ENCODE measurements at regions not wholly inside any gene's neighbourhood (a gene's known extent, or its start where the extent isn't known, plus 50 kb on each side); places are given as distances from the start of the nearest gene placed in this dataset.
"Not testable (repeated sequence)": the region's sequence is repeated elsewhere in the genome, so short reads cannot be mapped to it uniquely, and the experiment has no call there.

GRCh38 chr15:54840621-54841398 is 355.9 kb downstream of the RSL24D1 start:
- DNase-seq: no peak

DNA sequence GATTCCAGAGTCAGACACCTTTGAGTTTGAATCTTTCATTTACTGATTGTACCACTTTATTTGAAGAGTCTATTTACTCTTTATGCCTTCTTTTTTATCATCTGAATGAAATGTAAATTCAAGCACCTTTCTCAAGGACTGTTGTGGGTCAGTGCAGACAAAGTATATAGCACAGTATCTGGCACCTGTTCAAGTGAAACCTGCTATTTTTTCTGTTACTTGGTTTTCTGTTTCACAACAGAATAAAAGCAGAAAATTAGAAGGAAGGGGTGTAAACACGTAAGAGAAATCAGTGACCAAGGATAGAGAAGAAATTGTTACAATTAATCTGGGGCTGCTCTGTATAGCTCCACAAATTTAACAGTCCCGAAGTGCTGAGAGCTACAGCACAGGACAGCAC is 357.4 kb downstream of the RSL24D1 start:
- no peak for DNase-seq

DNA sequence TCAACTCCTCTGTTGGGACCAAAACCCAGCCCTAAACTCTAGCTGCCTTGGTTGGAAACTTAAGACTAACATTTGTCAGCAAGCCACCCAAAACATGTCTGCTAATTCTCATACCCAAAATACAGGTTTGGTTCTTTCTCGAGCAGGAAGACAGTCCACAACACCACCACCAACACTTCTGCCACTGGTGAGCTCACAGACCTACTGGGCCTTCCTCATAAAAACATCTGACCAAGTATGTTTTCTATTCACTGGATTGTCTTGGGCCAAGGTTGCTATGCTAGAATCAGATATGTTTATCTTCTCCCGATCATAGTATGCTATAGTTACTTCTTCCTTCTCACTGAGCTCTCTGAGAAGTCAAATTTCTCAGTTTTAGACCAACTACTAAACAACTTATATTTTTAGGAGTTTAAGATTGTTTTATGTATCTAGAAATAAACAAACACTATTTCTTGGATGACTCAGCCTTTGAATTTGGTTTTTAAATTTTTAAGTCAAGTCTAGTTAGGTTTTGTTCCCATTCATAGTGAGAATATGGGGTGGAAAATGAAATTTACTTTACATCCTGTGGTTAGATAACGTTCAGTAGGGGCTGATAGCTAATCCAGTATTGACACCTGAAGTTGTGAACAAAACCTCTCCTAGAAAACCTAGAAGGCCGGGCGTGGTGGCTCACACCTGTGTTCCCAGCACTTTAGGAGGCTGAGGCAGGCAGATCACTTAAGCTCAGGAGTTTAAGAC is 360.5 kb downstream of the RSL24D1 start:
- no peak for DNase-seq

DNA sequence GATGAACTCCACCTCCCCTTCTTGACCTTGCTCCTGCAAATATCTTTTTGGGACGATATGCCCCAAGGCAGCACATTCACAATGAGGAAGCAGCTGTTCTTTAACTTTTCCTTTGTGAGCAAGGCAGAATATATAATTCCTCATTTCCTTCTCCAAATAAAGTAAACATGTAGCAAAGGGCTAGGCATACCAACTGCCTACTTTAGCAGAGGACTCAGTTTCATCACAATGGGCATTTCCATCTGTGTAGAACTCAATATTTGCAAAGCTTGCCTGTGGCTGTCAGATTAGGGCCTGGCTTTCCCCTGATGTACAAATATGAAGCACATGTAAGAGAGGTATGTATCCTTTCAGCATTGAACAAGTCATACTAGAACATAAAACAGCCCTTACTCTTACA is 366.9 kb downstream of the RSL24D1 start:
- no peak for DNase-seq

- no peak for DNase-seq
These were observed 375.9 kb downstream of the RSL24D1 start for GRCh38 chr15:54820811-54821210.

DNA sequence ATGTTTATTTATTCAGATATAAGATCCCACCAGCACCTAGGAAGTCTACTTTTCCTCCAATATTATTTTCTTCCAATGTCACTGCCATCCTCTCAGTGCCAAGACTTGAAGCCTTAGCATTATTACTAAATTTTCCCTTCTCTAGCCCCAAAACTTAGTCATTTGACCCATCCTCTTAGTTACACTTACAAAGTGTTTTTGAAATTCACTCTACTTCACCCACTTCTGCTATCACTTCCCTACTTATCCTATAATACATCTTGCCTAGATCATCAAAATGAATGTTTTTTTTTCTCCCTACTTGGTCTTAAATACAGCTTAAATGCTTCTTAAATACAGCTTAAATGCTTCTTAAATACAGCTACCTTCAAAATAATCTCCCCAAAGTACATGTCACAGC is 376.6 kb downstream of the RSL24D1 start:
- no peak for DNase-seq

DNA sequence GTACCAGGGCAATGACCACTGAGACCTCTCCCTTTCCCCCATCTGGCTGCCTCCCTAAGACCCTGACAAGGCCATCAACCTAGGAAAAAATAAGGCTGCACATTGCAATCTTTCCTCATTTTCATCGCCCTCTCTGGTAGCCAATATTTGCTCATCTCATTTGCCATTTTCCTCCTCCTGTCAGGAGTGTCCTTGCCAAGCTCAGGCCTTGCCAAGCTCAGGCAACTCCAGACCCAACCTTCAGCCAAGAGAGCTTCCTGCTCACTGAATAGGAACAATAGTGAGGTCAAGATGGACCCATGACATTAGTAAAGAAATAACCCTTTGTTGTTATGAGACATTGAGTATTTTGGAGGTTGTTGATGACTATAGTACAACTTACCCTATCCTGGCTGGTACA is 380.3 kb downstream of the RSL24D1 start:
- no peak for DNase-seq

- DNase-seq: no peak
These were observed 381.2 kb downstream of the RSL24D1 start for GRCh38 chr15:54815556-54815955.

DNA sequence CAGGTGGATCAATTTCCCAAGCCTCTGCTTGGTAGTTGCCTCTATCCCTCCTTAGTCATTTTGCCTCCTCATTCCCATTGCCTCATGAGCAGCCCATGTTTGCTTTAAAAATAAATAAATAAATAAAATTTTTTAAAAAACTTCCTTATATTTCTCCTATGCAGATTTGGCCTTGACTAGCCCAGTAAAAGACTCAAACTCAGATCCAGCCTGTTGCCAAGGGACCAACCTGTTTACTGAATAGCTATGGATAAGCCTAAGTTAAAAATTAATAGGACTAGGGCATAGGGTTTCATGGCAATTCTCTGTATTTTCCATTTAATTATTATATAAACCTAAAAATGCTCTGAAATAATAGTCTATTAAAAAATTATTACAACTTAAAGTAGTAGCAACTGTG is 384.4 kb downstream of the RSL24D1 start:
- no peak for DNase-seq

GRCh38 chr15:54810496-54810895 is 386.2 kb downstream of the RSL24D1 start:
- no peak for DNase-seq

- DNase-seq: no peak
These were observed 386.7 kb downstream of the RSL24D1 start for GRCh38 chr15:54810031-54810430.

DNA sequence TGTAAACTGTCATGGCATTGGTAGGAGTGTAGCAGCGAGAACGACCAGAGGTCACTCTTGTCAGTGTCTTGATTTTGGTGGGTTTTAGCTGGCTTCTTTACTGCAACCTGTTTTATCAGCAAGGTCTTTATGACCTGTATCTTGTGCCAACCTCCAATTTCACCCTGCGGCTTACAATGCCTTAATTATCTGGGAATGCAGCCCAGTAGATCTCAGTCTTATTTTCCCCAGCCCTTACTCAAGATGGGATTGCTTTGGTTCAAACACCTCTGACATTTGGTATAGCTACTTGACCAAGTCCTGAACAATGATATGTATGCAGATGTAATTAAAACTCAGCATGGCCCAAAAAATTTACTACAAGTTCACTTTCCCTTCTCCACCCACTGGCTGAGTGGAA is 388.4 kb downstream of the RSL24D1 start:
- DNase-seq: no peak

DNA sequence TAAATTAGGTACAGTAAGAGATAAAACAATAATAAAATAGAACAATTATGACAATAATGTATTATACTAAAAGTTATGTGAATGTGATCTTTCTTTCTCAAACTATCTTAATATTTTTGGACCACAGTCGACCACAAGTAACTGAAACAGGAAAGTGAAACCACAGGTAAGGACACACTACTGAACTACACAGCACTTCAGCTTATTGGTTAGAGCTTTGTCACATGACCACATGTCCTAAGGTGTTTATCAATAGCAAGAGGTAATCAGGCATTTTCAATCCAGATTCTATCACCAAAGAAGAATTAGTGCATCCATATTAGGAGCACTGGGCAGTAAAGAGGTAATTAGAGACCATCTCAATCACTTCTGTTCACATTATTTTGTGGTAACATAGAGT is 392.8 kb downstream of the RSL24D1 start:
- DNase-seq: no peak

DNA sequence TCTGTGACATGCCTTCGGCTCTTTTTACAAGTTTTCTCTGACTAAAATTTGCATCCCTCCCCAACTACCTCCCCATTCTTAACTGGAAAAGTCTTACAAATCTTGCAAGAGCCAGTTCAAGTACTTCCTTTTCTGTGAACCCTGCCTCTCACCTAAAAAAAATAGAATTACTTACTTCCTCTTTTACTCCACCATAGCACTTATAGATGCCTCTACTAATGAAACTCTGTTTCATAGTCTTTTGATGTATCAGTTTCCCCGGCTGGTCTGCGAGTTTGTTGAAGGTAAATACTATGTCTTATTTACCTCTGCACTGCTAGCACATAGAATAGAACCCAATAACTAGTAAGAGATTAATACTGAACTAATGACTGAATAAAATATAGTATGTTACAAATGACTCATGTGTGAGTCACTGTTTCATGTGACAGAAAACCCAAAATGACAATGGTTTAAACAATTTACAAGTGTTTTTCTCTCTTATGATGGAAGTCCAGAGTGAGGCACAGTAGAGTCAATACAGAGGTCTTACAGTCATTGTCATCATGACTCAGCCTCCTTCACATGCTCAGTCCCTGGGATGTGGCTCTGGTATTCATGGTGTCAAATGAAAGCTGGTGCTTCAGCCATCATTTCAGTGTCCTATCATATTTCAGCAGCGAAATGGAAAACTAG is 393.5 kb downstream of the RSL24D1 start:
- DNase-seq: peak; percentile 53

GRCh38 chr15:54792526-54792925 is 404.2 kb downstream of the RSL24D1 start:
- no peak for DNase-seq

- DNase-seq: no peak
These were observed 406.0 kb downstream of the RSL24D1 start for GRCh38 chr15:54790693-54791092.

DNA sequence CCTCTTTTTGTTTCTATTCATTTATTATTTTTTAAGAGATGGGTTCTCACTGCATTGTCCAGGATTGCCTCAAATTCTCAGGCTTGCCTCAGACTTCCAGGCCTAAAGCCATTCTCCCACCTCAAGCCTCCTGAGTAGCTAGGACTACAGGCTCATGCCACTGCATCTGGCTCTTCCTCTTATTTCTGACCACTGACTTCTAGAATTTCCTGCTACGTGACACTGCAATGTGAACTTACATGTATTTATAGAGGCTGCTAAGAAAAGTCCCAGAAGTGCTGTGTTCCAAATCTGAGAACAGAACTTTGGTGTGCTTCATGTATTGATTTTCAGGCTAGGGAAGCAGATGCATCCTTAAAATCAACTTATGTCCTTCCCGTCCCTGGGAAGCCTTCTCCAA is 407.4 kb downstream of the RSL24D1 start:
- no peak for DNase-seq

DNA sequence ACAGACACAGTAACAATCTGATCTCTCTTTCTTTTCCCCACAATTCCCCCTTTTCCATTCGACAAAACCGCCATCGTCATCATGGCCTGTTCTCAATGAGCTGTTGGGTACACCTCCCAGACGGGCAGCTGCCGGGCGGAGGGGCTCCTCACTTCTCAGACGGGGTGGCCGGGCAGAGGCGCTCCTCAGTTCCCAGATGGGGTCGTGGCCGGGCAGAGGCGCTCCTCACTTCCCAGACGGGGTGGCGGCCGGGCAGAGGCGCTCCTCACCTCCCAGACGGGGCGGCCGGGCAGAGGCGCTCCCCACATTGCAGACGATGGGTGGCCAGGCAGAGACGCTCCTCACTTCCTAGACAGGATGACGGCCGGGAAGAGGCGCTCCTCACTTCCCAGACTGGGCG is 415.5 kb downstream of the RSL24D1 start:
- DNase-seq: not testable (repeated sequence)

DNA sequence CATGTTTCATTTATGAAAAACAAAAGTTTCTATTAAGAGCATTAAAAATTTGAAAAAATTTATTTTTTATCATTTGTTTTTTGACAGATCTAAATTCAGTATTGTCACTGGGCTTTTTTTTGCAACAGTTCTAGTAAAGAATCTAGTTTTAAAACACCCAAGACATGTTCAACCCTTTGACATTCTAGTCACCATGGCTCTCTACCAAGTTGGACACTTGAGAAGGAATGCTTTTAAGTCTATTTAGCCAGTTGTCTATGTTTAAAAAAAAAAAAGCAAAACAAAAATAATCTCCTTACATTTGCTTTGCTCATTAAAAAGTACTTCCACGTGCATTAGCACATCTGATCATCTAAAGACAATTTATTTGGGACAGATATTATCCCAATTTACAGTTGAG is 417.5 kb downstream of the RSL24D1 start:
- DNase-seq: no peak

DNA sequence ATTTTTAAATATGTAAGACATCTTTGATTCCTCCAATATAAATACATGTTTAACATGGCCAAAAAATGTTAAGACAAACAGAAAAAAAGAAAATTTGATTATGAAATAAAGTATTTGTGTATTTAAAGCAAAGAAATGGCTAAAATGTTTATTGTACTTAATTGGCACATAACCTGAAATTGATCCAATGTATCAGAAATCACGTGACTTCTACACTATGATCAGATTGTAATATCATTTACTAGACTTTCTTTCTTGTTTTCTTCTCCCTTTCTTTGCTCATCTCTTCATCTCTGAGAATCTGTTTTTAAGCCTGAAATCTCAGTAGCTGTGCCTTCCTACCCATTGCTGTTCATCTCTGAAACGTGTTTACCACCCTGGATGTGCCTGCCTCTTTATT is 420.3 kb downstream of the RSL24D1 start:
- no peak for DNase-seq

- DNase-seq: no peak
These were observed 424.1 kb downstream of the RSL24D1 start for GRCh38 chr15:54772663-54773062.

GRCh38 chr15:54749461-54749860 is 447.3 kb downstream of the RSL24D1 start:
- DNase-seq: not testable (repeated sequence)

GRCh38 chr15:54722342-54722986 is 474.3 kb downstream of the RSL24D1 start:
- no peak for DNase-seq
